Suppressor macrophage (primary cell): ENCODE measurements at regions not wholly inside any gene's neighbourhood (a gene's known extent, or its start where the extent isn't known, plus 50 kb on each side); places are given as distances from the start of the nearest gene placed in this dataset.
"Not testable (repeated sequence)": the region's sequence is repeated elsewhere in the genome, so short reads cannot be mapped to it uniquely, and the experiment has no call there.

Experiments used
- DNase-seq, 4 experiments: peaks; one replicate each; pipeline ENCODE4 v3.0.0-alpha.2; 2020 to 2022

DNA sequence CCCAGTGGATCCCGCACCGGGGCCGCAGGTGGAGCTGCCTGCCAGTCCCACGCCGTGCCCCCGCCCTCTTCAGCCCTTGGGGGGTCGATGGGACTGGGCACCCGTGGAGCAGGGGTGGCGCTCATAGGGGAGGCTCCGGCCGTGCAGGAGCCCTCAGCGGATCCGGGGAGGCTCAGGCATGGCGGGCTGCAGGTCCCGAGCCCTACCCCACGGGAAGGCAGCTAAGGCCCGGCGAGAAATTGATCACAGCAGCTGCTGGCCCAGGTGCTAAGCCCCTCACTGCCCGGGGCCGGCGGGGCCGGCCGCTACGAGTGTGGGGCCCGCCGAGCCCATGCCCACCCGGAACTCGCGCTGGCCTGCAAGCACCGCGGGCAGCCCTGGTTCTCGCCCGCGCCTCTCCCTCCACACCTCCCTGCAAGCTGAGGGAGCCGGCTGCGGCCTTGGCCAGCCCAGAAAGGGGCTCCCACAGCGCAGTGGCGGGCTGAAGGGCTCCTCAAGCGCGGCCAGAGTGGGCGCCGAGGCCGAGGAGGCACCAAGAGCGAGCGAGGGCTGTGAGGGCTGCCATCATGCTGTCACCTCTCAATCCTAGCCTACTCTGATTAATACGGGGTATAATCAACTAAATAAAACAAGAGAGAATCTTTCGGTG lies 56.5 kb upstream of the ABHD2 start:
- not testable (repeated sequence) for DNase-seq

DNA sequence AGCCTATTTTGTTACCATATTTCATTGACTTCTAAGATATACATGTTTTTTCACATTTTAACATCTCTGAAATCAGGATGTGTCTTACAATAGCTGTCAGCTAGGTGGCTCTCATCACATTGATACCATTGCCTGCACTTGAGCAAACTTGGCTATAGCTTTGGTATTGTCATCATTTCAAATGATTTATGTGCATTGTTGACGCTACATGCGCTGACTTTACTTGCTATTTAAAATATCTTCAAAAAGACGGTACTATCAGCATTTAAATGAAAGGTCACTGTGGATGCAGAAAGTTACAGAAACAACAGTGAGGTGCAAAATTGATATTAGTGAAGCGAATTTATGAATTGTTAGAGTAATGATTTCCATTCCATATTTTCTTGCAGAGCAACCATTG lies 54.0 kb upstream of the ABHD2 start:
- peak in 2 of 4 experiments; percentile 15 to 34 for DNase-seq

DNA sequence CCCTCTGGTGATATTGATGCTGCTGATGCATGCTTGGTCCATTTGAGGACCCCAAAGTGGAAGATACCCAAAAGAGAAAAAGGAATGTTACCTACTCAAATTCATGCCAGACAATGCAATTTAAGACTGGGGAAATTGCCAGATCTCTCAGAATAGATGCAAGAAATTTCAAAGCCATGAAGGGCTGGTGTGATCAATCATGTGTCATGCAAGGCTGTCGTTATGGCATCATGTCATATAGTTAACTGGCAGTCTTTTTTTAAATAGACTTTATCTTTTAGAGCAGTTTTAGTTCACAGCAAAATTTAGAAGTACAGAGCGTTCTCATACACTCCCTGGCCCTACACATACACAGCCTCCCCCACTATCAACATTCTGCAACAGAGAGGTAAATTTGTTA lies 53.1 kb upstream of the ABHD2 start:
- no peak for DNase-seq

DNA sequence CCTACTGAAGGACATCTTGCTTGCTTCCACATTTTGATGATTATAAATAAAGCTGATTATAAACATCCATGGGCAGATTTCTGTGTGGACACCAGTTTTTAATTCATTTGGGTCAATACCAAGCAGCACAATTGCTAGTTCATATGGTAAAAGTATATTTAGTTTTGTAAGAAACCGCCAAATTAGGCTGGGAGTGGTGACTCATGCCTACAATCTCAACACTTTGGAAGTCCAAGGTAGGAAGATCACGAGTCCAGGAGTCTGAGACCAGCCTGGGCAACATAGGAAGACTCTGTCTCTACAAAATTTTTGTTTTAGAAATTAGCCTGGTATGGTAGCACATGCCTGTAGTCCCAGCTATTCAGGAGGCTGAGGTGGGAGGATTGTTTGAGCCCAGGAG lies 52.6 kb upstream of the ABHD2 start:
- DNase-seq = no peak

DNA sequence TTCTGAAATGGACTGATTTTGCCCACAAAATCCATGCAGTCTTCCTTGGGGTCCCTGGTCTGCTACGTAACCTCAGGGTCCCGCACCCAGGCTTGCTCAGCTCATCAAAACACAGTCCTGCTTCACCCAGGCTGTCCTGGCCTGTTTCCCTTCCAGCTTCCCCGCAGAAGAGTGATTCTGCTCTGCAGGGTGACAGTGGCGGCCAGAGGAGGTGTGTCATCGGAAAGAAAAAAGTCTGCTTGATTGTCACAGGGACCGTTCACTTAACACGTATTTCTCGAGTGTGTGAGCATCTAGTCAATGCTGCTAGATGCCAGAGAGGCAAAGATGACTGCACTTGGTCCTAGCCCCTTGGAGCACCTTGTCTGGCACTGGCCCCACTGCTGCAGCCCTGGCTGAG lies 50.1 kb upstream of the ABHD2 start:
- no peak for DNase-seq
